Activated CD8-positive, alpha-beta memory T cell treated with anti-CD3 and anti-CD28 coated beads for 1 hour (primary cell): ENCODE measurements at regions not wholly inside any gene's neighbourhood (a gene's known extent, or its start where the extent isn't known, plus 50 kb on each side); places are given as distances from the start of the nearest gene placed in this dataset.

Experiments
- DNase-seq, 2 donors: peaks; one replicate each; pipeline ENCODE4 v3.0.0-alpha.2; 2020; ENCODE audit warnings: low read depth in 1 of 2; ENCODE audit errors: extremely low read depth in 1 of 2

DNA sequence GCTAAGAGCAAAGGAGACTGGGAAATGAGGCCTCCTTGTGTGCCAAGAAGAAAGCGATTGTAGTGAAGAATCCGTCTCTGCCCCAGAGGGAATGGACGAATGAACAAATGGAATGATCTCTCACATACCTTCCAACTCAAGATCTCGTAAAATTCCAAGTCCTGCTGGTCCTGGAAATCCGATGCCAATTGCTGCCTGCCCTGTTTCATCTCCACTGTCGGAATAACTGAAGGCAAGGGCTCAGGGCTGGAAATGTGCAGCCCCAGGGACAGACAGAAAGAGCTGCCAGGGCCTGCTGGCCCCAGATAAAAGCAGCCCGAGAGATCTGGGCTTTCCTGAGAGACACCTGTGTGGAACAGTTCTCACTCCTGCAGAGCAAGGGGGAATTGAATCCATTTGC is 120.9 kb downstream of the MN1 start:
- DNase-seq = no peak

DNA sequence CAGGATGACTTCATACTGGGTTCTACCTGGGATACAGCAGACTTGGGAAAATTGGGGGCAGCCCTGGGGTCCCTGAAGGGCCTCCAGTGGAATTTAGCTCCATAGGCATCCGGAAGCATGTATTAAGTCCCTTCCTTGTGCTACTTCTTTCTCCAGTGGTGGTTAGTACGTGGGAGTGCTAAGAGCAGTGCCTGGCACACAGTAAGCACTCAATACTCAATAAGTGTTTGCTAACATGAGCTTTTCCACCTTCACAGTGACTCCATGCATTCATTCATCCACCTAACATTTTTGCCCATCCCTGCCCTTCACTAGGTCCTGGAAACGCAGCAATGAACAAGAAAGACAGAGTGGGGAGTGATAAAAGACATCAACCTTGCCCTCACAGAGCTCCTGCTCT is 120.5 kb downstream of the MN1 start:
- DNase-seq = no peak

DNA sequence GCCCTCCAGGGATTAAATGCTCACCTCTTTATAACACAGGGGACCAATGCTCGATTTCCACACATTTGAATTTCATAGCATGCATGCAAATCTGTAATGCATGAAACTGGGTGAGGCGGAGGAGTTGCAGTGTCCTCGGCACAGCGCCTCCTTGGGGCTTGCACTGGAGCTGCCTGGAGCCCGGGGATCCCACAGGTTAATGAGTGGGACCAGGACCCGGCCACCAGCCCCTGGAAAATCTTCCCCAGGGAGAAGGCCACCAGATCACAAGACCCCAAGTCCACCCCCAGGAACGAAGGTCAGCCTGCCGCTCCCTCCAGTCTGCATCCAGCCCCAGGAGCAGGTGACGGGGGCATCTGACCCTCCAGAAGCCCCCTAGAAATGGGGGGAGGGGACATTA is 119.1 kb downstream of the MN1 start:
- DNase-seq = no peak

DNA sequence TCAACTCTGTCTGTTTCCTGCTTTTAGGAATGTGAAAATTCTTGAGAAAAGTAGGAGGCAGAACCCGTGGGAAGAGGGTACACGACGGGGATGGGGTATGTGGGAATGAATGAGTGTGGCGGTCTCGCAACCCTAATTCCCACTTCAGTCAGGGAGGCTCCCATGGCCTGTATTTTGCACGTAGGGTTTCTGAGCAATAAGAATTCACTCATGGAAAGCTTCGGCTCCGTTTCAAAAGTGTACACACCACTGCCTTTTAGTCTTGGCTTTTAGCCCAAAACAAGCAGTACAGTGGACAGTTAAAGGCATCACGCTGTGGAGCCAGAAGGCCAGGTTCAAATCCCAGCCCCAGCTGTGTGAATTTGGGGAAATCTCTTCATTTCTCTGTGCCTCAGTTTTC is 116.7 kb downstream of the MN1 start:
- no peak for DNase-seq

DNA sequence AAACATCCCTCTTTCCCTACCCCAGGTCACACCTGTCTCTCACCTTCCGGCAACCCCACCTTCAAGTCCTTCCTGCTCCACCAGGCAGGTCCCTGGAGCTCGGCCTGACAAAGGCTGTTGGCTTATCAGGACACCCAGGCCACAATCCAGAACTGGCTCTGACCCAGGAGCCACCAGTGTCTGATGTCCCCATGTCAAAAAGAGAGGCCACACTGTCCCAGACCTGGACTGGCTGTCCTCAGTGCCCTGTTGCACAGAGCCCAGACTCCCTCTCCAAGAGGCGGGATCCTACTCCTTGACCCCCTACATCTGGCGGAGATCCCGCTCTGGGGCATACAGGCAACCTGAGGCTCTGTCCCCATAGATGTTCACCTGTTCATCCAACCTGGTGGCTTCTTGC is 116.0 kb downstream of the MN1 start:
- DNase-seq = no peak

DNA sequence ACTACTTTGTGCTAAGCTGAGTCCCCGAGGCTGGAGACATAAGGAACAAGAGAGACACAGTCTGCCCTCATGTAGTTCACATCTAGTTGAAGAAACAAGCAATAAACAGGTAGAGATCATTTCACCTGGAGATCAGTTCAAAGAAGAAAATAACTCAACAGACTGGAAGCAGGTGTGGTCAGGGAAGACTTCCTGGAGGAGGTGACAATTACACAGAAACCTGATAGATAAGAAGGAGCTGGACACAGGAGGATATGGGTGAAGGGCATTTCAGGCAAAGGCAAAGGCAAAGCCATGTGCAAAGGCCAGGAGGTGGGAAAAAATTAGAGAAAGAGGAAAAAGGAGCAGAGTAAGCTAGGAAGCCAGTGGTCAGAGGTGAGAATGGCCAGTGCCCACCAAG is 115.6 kb downstream of the MN1 start:
- no peak for DNase-seq

DNA sequence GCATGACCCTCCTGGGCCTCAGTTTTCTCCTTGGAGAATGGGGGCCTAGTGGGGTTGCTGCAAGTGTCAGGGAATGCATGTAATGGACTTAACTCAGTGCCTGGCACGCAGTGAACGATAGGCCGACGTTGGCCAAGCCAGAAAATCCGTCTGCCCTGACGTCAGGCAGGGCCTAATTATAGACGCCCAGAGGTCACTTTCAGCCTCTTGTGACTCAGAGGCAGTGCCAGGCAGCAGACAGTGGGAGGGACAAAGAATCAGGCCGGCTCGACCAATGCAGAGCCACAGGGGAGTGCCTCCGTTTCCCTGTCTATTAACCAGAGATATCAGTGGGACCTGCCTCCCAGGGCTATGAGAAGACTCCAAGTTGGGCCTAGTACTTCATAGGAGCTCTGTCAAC is 115.0 kb downstream of the MN1 start:
- no peak for DNase-seq

DNA sequence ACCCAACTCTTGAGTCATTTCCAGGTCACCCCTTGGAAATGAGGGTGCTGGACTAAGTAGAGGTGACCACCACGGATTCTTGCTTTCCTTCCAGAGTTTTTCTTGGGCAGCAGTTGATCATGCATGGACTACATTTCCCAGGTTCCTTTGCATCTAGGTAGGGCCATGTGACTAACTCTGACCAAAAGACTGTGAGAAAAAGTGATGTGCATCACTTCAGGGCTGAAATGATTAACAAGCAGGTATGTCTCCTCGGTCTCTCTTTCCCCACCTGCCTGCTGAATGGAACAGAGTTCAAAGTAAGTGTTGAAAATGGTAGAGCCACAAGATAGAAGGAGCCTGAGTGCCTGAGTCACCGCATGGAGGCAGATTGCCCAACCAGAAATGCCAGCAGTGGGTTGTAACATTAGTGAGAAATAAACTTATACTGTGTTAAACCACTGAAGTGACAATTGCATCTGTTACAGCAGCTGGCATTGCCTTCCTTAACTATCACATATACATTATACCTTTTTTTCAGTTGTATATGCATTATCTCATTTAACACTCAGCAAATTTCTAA is 113.5 kb downstream of the MN1 start:
- no peak for DNase-seq

DNA sequence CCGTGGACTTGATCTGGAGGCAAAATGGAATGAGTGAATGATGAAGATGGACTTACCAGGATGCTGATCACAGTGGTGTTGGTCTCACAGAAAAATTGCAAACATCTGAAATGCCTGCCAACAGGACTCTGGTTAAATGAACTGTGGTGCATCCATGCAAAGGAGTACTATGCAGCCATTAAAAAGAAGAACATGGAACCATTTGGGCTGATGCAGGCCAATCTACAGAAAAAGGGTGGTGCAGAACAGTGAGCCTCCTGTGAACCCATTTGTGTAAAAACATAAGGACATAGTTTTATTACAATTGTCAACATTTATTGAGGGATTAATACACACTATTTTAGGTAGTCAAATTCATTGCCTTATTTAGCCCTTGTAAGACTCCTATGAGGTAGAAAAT is 111.9 kb downstream of the MN1 start:
- no peak for DNase-seq

DNA sequence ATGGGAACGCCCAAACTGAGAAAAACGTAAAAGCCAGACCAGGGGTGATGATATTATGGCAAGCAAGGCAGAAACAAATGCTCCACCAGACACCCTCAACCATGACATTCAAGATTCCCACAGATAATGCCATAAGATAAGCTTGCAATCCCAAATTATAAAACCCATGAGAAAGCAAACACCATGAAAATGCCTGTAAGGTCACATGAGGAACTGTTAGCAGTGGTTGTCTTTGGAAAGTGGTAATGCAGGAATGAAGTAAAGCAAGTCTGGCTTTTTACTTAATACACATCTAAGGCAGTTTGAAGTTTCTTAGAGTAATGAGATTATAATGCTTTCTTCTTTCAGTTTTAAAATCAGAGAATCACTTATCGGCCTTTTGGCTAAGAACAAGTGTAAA is 111.0 kb downstream of the MN1 start:
- no peak for DNase-seq

DNA sequence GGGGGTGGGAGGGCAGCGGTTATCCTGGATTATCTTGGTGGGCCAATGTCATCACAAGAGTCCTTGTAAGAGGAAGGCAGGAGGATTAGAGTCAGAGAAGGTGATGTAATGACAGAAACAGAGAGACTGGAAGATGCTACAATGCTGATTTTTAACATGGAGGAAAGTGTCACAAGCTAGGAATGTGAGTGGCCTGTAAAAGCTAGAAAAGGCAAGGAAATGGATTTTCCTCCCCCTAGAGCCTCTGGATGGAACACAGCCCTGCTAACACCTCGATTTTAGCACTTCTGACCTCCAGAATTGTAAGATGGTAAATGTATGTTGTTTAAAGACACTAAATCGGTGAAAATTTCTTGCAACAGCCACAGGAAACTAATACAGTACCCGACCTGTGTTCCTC is 109.3 kb downstream of the MN1 start:
- DNase-seq = no peak

DNA sequence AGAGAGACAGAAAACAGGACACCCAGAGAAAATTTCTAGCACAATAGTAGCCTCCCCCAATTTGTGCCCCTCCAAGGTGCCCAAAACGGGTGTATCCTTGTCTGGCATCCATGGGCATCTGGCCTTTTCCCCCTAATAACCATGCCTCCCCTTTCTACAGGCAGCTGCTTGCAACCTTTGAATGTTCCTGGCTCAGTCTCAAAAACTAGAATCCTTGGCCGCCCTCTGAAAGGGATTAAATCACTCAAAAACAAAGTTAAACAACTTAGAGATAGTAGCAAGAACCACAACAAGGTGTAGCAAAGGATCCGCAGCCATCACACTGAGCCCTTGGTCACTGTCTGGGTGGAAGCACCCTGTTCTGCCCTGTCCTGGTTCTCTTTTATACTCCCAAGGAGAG is 105.6 kb downstream of the MN1 start:
- DNase-seq = no peak

DNA sequence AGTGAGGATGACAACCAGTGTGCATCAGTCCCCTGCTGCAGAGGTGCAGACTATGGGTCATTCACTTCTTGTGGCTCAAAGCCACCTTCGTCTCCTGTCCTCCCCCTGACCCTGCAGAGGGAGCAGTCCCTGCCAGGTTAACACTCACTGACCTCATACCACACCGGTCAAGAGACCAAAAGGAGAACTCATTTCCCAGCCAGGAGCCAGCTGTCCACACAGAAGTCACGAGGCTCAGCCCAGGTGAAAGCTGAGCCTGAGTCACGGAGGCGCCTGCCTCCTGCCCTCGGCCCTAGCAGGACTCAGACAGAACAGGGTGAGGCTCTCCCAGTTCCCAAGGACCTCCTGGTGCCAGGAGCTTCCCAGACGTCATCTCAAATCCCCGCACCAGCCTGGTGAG is 103.7 kb downstream of the MN1 start:
- DNase-seq = no peak
